Nephron (organoid): ENCODE measurements at regions not wholly inside any gene's neighbourhood (a gene's known extent, or its start where the extent isn't known, plus 50 kb on each side); places are given as distances from the start of the nearest gene placed in this dataset.

ENCODE experiments used
- H3K27ac Mint-ChIP-seq, 3 experiments: 2 replicates each; pipeline ENCODE4 v1.8.0; 2020; ENCODE audit warnings: mixed read lengths in 3 of 3, mild to moderate bottlenecking in 2 of 3, moderate library complexity in 1 of 3
- H3K27me3 Mint-ChIP-seq: 2 replicates; pipeline ENCODE4 v1.8.0; 2021; ENCODE audit warnings: low read depth, mild to moderate bottlenecking, moderate library complexity, mixed read lengths
- H3K36me3 Mint-ChIP-seq: 2 replicates; pipeline ENCODE4 v1.8.0; 2020; ENCODE audit warnings: low read depth, mixed read lengths
- H3K4me1 Mint-ChIP-seq: 2 replicates; pipeline ENCODE4 v1.8.0; 2020; ENCODE audit warnings: mixed read lengths
- H3K4me3 Mint-ChIP-seq, 3 experiments: 2 replicates each; pipeline ENCODE4 v1.8.0; 2020; ENCODE audit warnings: mild to moderate bottlenecking in 3 of 3, mixed read lengths in 3 of 3, moderate library complexity in 2 of 3
- H3K9me3 Mint-ChIP-seq: 2 replicates; pipeline ENCODE4 v1.8.0; 2020; ENCODE audit warnings: mixed read lengths
- TF ChIP-seq, protein P1 (sequence below), 3 experiments: fragments of 200-600 bp; sonication (generic); IDR thresholded peaks; one replicate each; pipeline ENCODE4 v1.5.0; 2021; ENCODE audit warnings: antibody characterized with exemption in 3 of 3; ENCODE audit not compliant: unreplicated experiment in 3 of 3

DNA sequence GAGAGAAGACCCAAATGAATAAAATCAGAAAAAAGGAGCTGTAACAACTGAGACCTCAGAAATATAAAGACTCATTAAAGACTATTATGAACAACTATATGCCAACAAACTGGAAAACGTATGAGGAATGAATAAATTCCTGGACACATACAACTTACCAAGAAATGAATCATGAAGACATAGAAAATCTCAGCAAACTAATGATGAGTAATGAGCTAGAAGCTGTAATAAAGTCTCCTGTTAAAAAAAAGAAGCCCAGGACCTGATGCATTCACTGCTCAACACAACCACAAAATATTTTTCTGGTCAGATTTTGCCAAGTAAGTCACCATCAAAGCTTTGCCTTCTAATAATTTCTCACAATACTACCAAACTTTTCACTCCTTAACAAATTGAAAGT is 666.7 kb downstream of the LRRC70 start:
- TF ChIP-seq, protein P1, sequence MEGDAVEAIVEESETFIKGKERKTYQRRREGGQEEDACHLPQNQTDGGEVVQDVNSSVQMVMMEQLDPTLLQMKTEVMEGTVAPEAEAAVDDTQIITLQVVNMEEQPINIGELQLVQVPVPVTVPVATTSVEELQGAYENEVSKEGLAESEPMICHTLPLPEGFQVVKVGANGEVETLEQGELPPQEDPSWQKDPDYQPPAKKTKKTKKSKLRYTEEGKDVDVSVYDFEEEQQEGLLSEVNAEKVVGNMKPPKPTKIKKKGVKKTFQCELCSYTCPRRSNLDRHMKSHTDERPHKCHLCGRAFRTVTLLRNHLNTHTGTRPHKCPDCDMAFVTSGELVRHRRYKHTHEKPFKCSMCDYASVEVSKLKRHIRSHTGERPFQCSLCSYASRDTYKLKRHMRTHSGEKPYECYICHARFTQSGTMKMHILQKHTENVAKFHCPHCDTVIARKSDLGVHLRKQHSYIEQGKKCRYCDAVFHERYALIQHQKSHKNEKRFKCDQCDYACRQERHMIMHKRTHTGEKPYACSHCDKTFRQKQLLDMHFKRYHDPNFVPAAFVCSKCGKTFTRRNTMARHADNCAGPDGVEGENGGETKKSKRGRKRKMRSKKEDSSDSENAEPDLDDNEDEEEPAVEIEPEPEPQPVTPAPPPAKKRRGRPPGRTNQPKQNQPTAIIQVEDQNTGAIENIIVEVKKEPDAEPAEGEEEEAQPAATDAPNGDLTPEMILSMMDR (IDR thresholded peaks at IDR 0.05; ENCODE audit: unreplicated experiment in 3 of 3) = no peak
- Mint-ChIP-seq H3K27ac (no peak overlapping the region), H3K4me1 (no peaks in the 10 kb centered on the region), H3K9me3 (no peaks in the 10 kb centered on the region), H3K4me3 (no peak overlapping the region), H3K36me3 (no peaks in the 10 kb centered on the region), H3K27me3 (no peaks in the 10 kb centered on the region)

DNA sequence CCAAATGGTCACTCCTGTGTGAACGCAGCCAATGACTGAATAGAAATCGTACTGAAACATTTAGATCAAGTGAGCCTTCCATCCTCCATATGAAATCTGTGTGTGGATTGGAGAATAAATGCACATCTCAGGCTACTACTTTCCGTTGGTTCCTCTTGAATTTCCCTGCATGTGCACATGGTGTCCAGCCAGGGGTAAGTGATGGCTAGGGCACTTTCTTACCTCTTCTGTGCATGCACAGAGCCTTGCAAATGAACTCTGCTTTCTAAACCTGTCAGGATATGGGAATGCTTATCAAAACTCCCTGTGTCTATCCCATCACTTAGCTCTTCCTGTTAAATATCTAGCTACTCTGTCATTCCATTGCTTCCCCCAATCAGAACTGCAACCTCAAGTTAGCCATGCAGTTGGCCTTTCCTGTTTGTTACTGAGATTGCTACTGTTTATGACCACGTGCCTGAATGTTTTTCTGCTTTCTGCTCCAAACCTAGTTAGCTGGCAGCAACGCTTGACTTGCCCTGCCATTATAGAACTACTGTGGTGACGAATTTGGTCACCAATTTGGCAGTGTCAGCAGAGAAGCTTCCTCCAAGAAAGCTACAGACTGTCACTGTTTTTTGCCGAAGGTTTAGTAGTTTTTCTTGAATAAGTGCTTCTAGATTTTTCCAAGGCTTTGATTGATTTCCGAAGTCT is 661.6 kb downstream of the LRRC70 start:
- Mint-ChIP-seq H3K4me1 (no peaks in the 10 kb centered on the region), H3K27me3 (no peaks in the 10 kb centered on the region), H3K4me3 (no peak overlapping the region), H3K9me3 (no peaks in the 10 kb centered on the region), H3K27ac (no peak overlapping the region), H3K36me3 (no peaks in the 10 kb centered on the region)
- TF ChIP-seq, protein P1 (IDR thresholded peaks at IDR 0.05; ENCODE audit: unreplicated experiment in 3 of 3) = no peak

DNA sequence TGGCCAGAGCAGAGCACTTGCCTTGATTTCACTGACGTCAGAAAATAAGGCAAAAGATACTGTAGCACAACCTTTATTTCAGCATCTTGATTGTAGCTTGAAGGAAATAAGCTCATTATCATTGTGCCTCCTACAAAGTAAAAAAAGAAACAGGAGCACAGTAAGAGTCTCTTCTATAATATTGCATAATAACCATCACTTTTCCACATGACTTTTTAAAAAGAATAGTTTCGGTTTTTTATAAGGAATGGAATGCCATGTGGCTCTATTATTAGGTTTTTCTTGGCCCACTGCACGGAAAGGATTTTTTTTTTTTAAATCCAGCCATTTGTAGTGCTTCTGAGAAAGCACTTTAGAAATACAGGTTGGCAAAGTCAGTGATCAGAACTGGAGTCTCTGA is 655.3 kb downstream of the LRRC70 start:
- TF ChIP-seq, protein P1 (IDR thresholded peaks at IDR 0.05; ENCODE audit: unreplicated experiment in 3 of 3) = no peak
- Mint-ChIP-seq H3K9me3 (no peaks in the 10 kb centered on the region), H3K36me3 (no peaks in the 10 kb centered on the region), H3K4me3 (no peak overlapping the region), H3K27me3 (no peaks in the 10 kb centered on the region), H3K4me1 (no peaks in the 10 kb centered on the region), H3K27ac (no peak overlapping the region)

DNA sequence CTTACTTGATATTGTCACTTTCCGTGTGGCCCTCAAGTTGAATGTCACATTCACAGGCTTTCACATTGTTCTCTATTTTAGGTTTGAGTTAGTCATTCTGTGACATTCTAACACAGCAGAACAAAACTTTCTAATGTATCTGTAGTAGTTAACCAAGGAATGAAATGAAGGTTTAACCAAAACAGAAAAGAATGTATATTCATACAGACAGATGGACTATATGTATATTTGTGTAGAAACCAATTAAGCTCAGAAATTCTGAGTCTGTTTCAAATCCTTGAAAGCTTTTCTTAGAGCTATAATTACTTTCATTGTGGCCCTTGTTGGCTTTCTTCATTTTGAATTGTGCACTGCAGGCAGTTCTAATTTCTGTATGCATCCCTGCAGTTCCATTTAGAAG is 654.7 kb downstream of the LRRC70 start:
- Mint-ChIP-seq H3K9me3 (no peaks in the 10 kb centered on the region), H3K4me3 (no peak overlapping the region), H3K27me3 (no peaks in the 10 kb centered on the region), H3K4me1 (no peaks in the 10 kb centered on the region), H3K27ac (no peak overlapping the region), H3K36me3 (no peaks in the 10 kb centered on the region)
- TF ChIP-seq, protein P1 (IDR thresholded peaks at IDR 0.05; ENCODE audit: unreplicated experiment in 3 of 3) = no peak

DNA sequence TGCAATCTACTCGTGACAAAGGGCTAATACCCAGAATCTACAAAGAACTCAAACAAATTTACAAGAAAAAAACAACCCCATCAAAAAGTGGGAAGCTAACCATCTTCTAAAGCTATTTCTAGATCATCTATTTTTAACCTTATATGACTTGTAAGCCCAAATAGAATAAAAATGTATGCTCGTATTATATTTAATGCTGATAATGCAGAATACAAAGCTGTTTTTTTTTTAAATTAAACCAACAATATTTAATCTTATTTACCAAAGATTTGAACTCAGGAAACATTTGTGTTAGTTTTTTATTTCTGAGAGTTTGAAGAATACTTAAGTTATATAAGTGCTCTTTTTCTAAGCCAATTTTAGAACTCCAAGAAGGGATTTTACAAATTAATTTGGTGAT is 652.1 kb downstream of the LRRC70 start:
- H3K4me1 Mint-ChIP-seq = no peaks in the 10 kb centered on the region
- no peak overlapping the region for H3K27ac Mint-ChIP-seq
- TF ChIP-seq, protein P1 (IDR thresholded peaks at IDR 0.05; ENCODE audit: unreplicated experiment in 3 of 3) = no peak
- no peaks in the 10 kb centered on the region for H3K27me3 Mint-ChIP-seq
- no peak overlapping the region for H3K4me3 Mint-ChIP-seq
- no peaks in the 10 kb centered on the region for H3K9me3 Mint-ChIP-seq
- H3K36me3 Mint-ChIP-seq = no peaks in the 10 kb centered on the region

DNA sequence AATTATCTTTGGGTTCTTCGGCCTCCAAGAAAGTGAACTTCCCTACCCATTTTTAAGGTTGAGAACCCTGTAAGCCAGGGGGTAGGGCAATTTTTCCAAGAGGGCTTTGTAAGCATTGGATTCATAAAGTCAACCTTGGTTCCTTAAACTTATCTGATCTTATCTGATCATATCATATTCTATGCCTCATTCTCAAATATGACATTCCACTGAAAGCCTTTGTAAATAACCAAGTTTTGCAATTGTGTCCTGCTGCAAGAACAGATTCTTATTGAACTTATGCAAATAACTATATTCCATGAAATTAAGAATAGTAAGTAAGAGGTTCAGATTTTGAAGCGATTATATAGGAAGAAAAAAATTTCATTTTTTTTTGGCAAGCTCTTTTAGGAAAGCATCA is 649.5 kb downstream of the LRRC70 start:
- no peaks in the 10 kb centered on the region for H3K9me3 Mint-ChIP-seq
- no peak overlapping the region for H3K27ac Mint-ChIP-seq
- no peaks in the 10 kb centered on the region for H3K4me1 Mint-ChIP-seq
- TF ChIP-seq, protein P1 (IDR thresholded peaks at IDR 0.05; ENCODE audit: unreplicated experiment in 3 of 3) = no peak
- H3K4me3 Mint-ChIP-seq = no peak overlapping the region
- no peaks in the 10 kb centered on the region for H3K27me3 Mint-ChIP-seq
- no peaks in the 10 kb centered on the region for H3K36me3 Mint-ChIP-seq
